GM12878 (cell line): ENCODE measurements at regions not wholly inside any gene's neighbourhood (a gene's known extent, or its start where the extent isn't known, plus 50 kb on each side); places are given as distances from the start of the nearest gene placed in this dataset.

ENCODE experiments used
- CHD1 ChIP-seq: IDR thresholded peaks from 2 replicates; pipeline ENCODE4 v1.6.1; 2012; ENCODE audit warnings: low read depth, low read length, improper control_type of control experiment
- ESRRA ChIP-seq: IDR thresholded peaks from 2 replicates; pipeline ENCODE4 v1.6.1; 2012; ENCODE audit warnings: mild to moderate bottlenecking, low read length, improper control_type of control experiment
- GATAD2B ChIP-seq: fragments of 450-650 bp; conservative IDR thresholded peaks from 2 replicates; pipeline ENCODE4 v1.6.1; 2017; ENCODE audit warnings: low read depth, mild to moderate bottlenecking, moderate library complexity
- HDAC2 ChIP-seq: fragments of 200-600 bp; sonication (generic); IDR thresholded peaks from 2 replicates; pipeline ENCODE4 v1.6.1; 2017
- JUNB ChIP-seq: IDR thresholded peaks from 2 replicates; pipeline ENCODE4 v1.6.1; 2016; ENCODE audit warnings: antibody characterized with exemption, mild to moderate bottlenecking
- MYC ChIP-seq: IDR thresholded peaks from 2 replicates; pipeline ENCODE4 v1.6.1; 2011; ENCODE audit warnings: mild to moderate bottlenecking, low read length, moderate library complexity, inconsistent platforms; ENCODE audit not compliant: insufficient read depth, insufficient replicate concordance, insufficient read length, severe bottlenecking
- POLR2A ChIP-seq: IDR thresholded peaks from 2 replicates; pipeline ENCODE4 v1.6.1; 2011; ENCODE audit warnings: low read depth, mild to moderate bottlenecking, low read length
- POLR2AphosphoS5 ChIP-seq: IDR thresholded peaks from 2 replicates; pipeline ENCODE4 v1.6.1; 2011; ENCODE audit warnings: mild to moderate bottlenecking, low read length, inconsistent platforms
- SMAD1 ChIP-seq: fragments of 450-650 bp; IDR thresholded peaks from 2 replicates; pipeline ENCODE4 v1.6.1; 2018; ENCODE audit warnings: mild to moderate bottlenecking, low read depth; ENCODE audit not compliant: partially characterized antibody
- SMC3 ChIP-seq: IDR thresholded peaks from 2 replicates; pipeline ENCODE4 v1.6.1; 2011; ENCODE audit warnings: low read length, improper control_type of control experiment, borderline replicate concordance
- SREBF1 ChIP-seq: IDR thresholded peaks from 2 replicates; pipeline ENCODE4 v1.6.1; 2012; ENCODE audit warnings: mild to moderate bottlenecking, low read length
- YY1 ChIP-seq: IDR thresholded peaks from 2 replicates; pipeline ENCODE4 v1.6.1; 2011; ENCODE audit warnings: low read depth, mild to moderate bottlenecking, low read length
- TF ChIP-seq, protein P1 (sequence below), 3 experiments: IDR thresholded peaks in 2 of 3; conservative IDR thresholded peaks in 1 of 3; 2 replicates each; pipeline ENCODE4 v1.5.1; 2011; ENCODE audit warnings: low read depth in 3 of 3, low read length in 3 of 3, mild to moderate bottlenecking in 3 of 3, control low read depth in 2 of 3, moderate library complexity in 2 of 3, inconsistent platforms in 1 of 3, mixed read lengths in 1 of 3; ENCODE audit not compliant: control insufficient read depth in 2 of 3, insufficient read depth in 1 of 3; ENCODE audit errors: extremely low read depth in 1 of 3
- TF ChIP-seq, protein P2 (sequence below): fragments of 450-650 bp; IDR thresholded peaks from 2 replicates; pipeline ENCODE4 v1.6.1; 2017; ENCODE audit warnings: mild to moderate bottlenecking, moderate library complexity

DNA sequence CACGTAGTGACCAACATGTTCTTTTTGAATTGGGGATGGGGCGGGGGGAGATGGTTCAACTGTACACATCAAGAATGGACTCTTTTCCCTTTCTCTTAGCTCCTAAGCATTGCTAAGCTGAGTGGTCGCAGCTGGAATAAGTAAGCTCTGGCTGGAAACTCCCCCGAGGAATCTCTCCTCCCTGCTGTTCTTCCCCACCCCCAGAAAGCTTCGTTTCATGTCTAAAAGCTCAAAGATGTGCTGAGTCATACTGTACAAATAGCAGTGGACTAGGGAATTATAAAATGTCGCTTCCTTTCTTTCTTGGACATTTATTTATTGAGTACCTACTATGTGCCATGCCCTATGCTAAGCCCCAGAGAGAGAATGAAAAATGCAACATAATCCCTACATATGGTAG, 191.1 kb upstream of the ADO start:
- no peak for TF ChIP-seq SMC3
- TF ChIP-seq, protein P1, sequence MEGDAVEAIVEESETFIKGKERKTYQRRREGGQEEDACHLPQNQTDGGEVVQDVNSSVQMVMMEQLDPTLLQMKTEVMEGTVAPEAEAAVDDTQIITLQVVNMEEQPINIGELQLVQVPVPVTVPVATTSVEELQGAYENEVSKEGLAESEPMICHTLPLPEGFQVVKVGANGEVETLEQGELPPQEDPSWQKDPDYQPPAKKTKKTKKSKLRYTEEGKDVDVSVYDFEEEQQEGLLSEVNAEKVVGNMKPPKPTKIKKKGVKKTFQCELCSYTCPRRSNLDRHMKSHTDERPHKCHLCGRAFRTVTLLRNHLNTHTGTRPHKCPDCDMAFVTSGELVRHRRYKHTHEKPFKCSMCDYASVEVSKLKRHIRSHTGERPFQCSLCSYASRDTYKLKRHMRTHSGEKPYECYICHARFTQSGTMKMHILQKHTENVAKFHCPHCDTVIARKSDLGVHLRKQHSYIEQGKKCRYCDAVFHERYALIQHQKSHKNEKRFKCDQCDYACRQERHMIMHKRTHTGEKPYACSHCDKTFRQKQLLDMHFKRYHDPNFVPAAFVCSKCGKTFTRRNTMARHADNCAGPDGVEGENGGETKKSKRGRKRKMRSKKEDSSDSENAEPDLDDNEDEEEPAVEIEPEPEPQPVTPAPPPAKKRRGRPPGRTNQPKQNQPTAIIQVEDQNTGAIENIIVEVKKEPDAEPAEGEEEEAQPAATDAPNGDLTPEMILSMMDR (IDR thresholded peaks at IDR 0.05 in 2 of 3, conservative IDR thresholded peaks at IDR 0.05 in 1 of 3; ENCODE audit: control insufficient read depth in 2 of 3, extremely low read depth in 1 of 3, insufficient read depth in 1 of 3, low read depth in 3 of 3, low read length in 3 of 3): no peak
- TF ChIP-seq SMAD1: no peak
- TF ChIP-seq, protein P2, sequence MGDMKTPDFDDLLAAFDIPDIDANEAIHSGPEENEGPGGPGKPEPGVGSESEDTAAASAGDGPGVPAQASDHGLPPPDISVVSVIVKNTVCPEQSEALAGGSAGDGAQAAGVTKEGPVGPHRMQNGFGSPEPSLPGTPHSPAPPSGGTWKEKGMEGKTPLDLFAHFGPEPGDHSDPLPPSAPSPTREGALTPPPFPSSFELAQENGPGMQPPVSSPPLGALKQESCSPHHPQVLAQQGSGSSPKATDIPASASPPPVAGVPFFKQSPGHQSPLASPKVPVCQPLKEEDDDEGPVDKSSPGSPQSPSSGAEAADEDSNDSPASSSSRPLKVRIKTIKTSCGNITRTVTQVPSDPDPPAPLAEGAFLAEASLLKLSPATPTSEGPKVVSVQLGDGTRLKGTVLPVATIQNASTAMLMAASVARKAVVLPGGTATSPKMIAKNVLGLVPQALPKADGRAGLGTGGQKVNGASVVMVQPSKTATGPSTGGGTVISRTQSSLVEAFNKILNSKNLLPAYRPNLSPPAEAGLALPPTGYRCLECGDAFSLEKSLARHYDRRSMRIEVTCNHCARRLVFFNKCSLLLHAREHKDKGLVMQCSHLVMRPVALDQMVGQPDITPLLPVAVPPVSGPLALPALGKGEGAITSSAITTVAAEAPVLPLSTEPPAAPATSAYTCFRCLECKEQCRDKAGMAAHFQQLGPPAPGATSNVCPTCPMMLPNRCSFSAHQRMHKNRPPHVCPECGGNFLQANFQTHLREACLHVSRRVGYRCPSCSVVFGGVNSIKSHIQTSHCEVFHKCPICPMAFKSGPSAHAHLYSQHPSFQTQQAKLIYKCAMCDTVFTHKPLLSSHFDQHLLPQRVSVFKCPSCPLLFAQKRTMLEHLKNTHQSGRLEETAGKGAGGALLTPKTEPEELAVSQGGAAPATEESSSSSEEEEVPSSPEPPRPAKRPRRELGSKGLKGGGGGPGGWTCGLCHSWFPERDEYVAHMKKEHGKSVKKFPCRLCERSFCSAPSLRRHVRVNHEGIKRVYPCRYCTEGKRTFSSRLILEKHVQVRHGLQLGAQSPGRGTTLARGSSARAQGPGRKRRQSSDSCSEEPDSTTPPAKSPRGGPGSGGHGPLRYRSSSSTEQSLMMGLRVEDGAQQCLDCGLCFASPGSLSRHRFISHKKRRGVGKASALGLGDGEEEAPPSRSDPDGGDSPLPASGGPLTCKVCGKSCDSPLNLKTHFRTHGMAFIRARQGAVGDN: no peak
- TF ChIP-seq CHD1: no peak
- no peak for TF ChIP-seq POLR2A
- TF ChIP-seq JUNB: no peak
- TF ChIP-seq GATAD2B: no peak
- no peak for TF ChIP-seq MYC
- TF ChIP-seq SREBF1: no peak
- TF ChIP-seq YY1: no peak
- no peak for TF ChIP-seq ESRRA
- TF ChIP-seq HDAC2: no peak
- TF ChIP-seq POLR2AphosphoS5: no peak
